ENCODE measurements at regions not wholly inside any gene's neighbourhood (a gene's known extent, or its start where the extent isn't known, plus 50 kb on each side); places are given as distances from the start of the nearest gene placed in this dataset.

- no peaks in the 10 kb centered on the region for H3K27me3 ChIP-seq (ENCODE audit: insufficient read depth, low read length)
- no peak overlapping the region for H3K27ac ChIP-seq (ENCODE audit: low read length)
- H3K9me3 ChIP-seq (ENCODE audit: insufficient read depth, low read depth, low read length), result peaks cover 8% of the 10 kb centered on the region
- no peak overlapping the region for H3K9ac ChIP-seq (ENCODE audit: low read depth, low read length)
- H3K4me1 ChIP-seq (ENCODE audit: insufficient read depth, low read length), result no peaks in the 10 kb centered on the region
- no peak overlapping the region for H3K4me3 ChIP-seq (ENCODE audit: low read length)
- H3K36me3 ChIP-seq (ENCODE audit: insufficient read depth, low read depth, low read length), result no peaks in the 10 kb centered on the region
These were observed 320.5 kb downstream of the AASDHPPT start for GRCh38 chr11:106397787-106398501.

- Histone ChIP-seq H3K36me3 (ENCODE audit: insufficient read depth, low read depth, low read length) (no peaks in the 10 kb centered on the region), H3K4me3 (ENCODE audit: low read length) (no peak overlapping the region), H3K27ac (ENCODE audit: low read length) (no peak overlapping the region), H3K27me3 (ENCODE audit: insufficient read depth, low read length) (no peaks in the 10 kb centered on the region), H3K9me3 (ENCODE audit: insufficient read depth, low read depth, low read length) (peaks cover 8% of the 10 kb centered on the region), H3K9ac (ENCODE audit: low read depth, low read length) (no peak overlapping the region), H3K4me1 (ENCODE audit: insufficient read depth, low read length) (no peaks in the 10 kb centered on the region)
These were observed 321.1 kb downstream of the AASDHPPT start for GRCh38 chr11:106398502-106399075.

- Histone ChIP-seq H3K27ac (ENCODE audit: low read length) (no peak overlapping the region), H3K9me3 (ENCODE audit: insufficient read depth, low read depth, low read length) (peaks cover 8% of the 10 kb centered on the region), H3K36me3 (ENCODE audit: insufficient read depth, low read depth, low read length) (no peaks in the 10 kb centered on the region), H3K9ac (ENCODE audit: low read depth, low read length) (no peak overlapping the region), H3K4me3 (ENCODE audit: low read length) (no peak overlapping the region), H3K27me3 (ENCODE audit: insufficient read depth, low read length) (no peaks in the 10 kb centered on the region), H3K4me1 (ENCODE audit: insufficient read depth, low read length) (no peaks in the 10 kb centered on the region)
These were observed 321.6 kb downstream of the AASDHPPT start for GRCh38 chr11:106399076-106399511.

GRCh38 chr11:106399624-106400023 is 322.2 kb downstream of the AASDHPPT start:
- Histone ChIP-seq H3K27me3 (ENCODE audit: insufficient read depth, low read length) (no peaks in the 10 kb centered on the region), H3K4me3 (ENCODE audit: low read length) (no peak overlapping the region), H3K9me3 (ENCODE audit: insufficient read depth, low read depth, low read length) (peaks cover 8% of the 10 kb centered on the region), H3K4me1 (ENCODE audit: insufficient read depth, low read length) (no peaks in the 10 kb centered on the region), H3K9ac (ENCODE audit: low read depth, low read length) (no peak overlapping the region), H3K27ac (ENCODE audit: low read length) (no peak overlapping the region), H3K36me3 (ENCODE audit: insufficient read depth, low read depth, low read length) (no peaks in the 10 kb centered on the region)

GRCh38 chr11:106400949-106401570 is 323.6 kb downstream of the AASDHPPT start:
- H3K27ac ChIP-seq (ENCODE audit: low read length), result no peak overlapping the region

GRCh38 chr11:106403751-106404150 is 326.3 kb downstream of the AASDHPPT start:
- H3K9ac ChIP-seq (ENCODE audit: low read depth, low read length), result no peak overlapping the region
- no peaks in the 10 kb centered on the region for H3K36me3 ChIP-seq (ENCODE audit: insufficient read depth, low read depth, low read length)
- H3K4me3 ChIP-seq (ENCODE audit: low read length), result no peak overlapping the region
- H3K27me3 ChIP-seq (ENCODE audit: insufficient read depth, low read length), result no peaks in the 10 kb centered on the region
- H3K9me3 ChIP-seq (ENCODE audit: insufficient read depth, low read depth, low read length), result no peaks in the 10 kb centered on the region
- no peak overlapping the region for H3K27ac ChIP-seq (ENCODE audit: low read length)
- H3K4me1 ChIP-seq (ENCODE audit: insufficient read depth, low read length), result no peaks in the 10 kb centered on the region

More at GRCh38 chr11:106400949-106401570, 323.6 kb downstream of the AASDHPPT start:
- no peak overlapping the region for H3K9ac ChIP-seq (ENCODE audit: low read depth, low read length)
- H3K36me3 ChIP-seq (ENCODE audit: insufficient read depth, low read depth, low read length), result no peaks in the 10 kb centered on the region
- H3K27me3 ChIP-seq (ENCODE audit: insufficient read depth, low read length), result no peaks in the 10 kb centered on the region
- H3K9me3 ChIP-seq (ENCODE audit: insufficient read depth, low read depth, low read length), result peaks cover 7% of the 10 kb centered on the region; the same call in 1 of the 2 replicates
- no peaks in the 10 kb centered on the region for H3K4me1 ChIP-seq (ENCODE audit: insufficient read depth, low read length)
- no peak overlapping the region for H3K4me3 ChIP-seq (ENCODE audit: low read length)

GRCh38 chr11:106409222-106409621 is 331.8 kb downstream of the AASDHPPT start:
- Histone ChIP-seq H3K4me1 (ENCODE audit: insufficient read depth, low read length) (no peaks in the 10 kb centered on the region), H3K27me3 (ENCODE audit: insufficient read depth, low read length) (no peaks in the 10 kb centered on the region), H3K36me3 (ENCODE audit: insufficient read depth, low read depth, low read length) (no peaks in the 10 kb centered on the region), H3K9me3 (ENCODE audit: insufficient read depth, low read depth, low read length) (no peaks in the 10 kb centered on the region), H3K27ac (ENCODE audit: low read length) (no peak overlapping the region), H3K4me3 (ENCODE audit: low read length) (no peak overlapping the region), H3K9ac (ENCODE audit: low read depth, low read length) (no peak overlapping the region)

- Histone ChIP-seq H3K9ac (ENCODE audit: low read depth, low read length) (no peak overlapping the region), H3K4me1 (ENCODE audit: insufficient read depth, low read length) (no peaks in the 10 kb centered on the region), H3K4me3 (ENCODE audit: low read length) (no peak overlapping the region), H3K27me3 (ENCODE audit: insufficient read depth, low read length) (no peaks in the 10 kb centered on the region), H3K9me3 (ENCODE audit: insufficient read depth, low read depth, low read length) (no peaks in the 10 kb centered on the region), H3K27ac (ENCODE audit: low read length) (no peak overlapping the region), H3K36me3 (ENCODE audit: insufficient read depth, low read depth, low read length) (no peaks in the 10 kb centered on the region)
These were observed 332.2 kb downstream of the AASDHPPT start for GRCh38 chr11:106409671-106410070.

- no peaks in the 10 kb centered on the region for H3K4me1 ChIP-seq (ENCODE audit: insufficient read depth, low read length)
- no peaks in the 10 kb centered on the region for H3K9me3 ChIP-seq (ENCODE audit: insufficient read depth, low read depth, low read length)
- no peaks in the 10 kb centered on the region for H3K27me3 ChIP-seq (ENCODE audit: insufficient read depth, low read length)
- H3K9ac ChIP-seq (ENCODE audit: low read depth, low read length), result no peak overlapping the region
- no peaks in the 10 kb centered on the region for H3K36me3 ChIP-seq (ENCODE audit: insufficient read depth, low read depth, low read length)
- H3K27ac ChIP-seq (ENCODE audit: low read length), result no peak overlapping the region
- H3K4me3 ChIP-seq (ENCODE audit: low read length), result no peak overlapping the region
These were observed 333.4 kb downstream of the AASDHPPT start for GRCh38 chr11:106410902-106411301.

GRCh38 chr11:106413222-106413621 is 335.8 kb downstream of the AASDHPPT start:
- H3K4me3 ChIP-seq (ENCODE audit: low read length), result no peak overlapping the region
- H3K9me3 ChIP-seq (ENCODE audit: insufficient read depth, low read depth, low read length), result no peaks in the 10 kb centered on the region
- no peaks in the 10 kb centered on the region for H3K36me3 ChIP-seq (ENCODE audit: insufficient read depth, low read depth, low read length)
- H3K9ac ChIP-seq (ENCODE audit: low read depth, low read length), result no peak overlapping the region
- H3K4me1 ChIP-seq (ENCODE audit: insufficient read depth, low read length), result no peaks in the 10 kb centered on the region
- H3K27ac ChIP-seq (ENCODE audit: low read length), result no peak overlapping the region
- H3K27me3 ChIP-seq (ENCODE audit: insufficient read depth, low read length), result no peaks in the 10 kb centered on the region

GRCh38 chr11:106415510-106415909 is 338.0 kb downstream of the AASDHPPT start:
- no peaks in the 10 kb centered on the region for H3K9me3 ChIP-seq (ENCODE audit: insufficient read depth, low read depth, low read length)
- H3K27me3 ChIP-seq (ENCODE audit: insufficient read depth, low read length), result no peaks in the 10 kb centered on the region
- H3K4me1 ChIP-seq (ENCODE audit: insufficient read depth, low read length), result no peaks in the 10 kb centered on the region
- no peak overlapping the region for H3K27ac ChIP-seq (ENCODE audit: low read length)
- H3K36me3 ChIP-seq (ENCODE audit: insufficient read depth, low read depth, low read length), result no peaks in the 10 kb centered on the region
- H3K4me3 ChIP-seq (ENCODE audit: low read length), result no peak overlapping the region
- no peak overlapping the region for H3K9ac ChIP-seq (ENCODE audit: low read depth, low read length)

- H3K27ac ChIP-seq (ENCODE audit: low read length), result no peak overlapping the region
- H3K9me3 ChIP-seq (ENCODE audit: insufficient read depth, low read depth, low read length), result no peaks in the 10 kb centered on the region
- no peaks in the 10 kb centered on the region for H3K36me3 ChIP-seq (ENCODE audit: insufficient read depth, low read depth, low read length)
- H3K4me1 ChIP-seq (ENCODE audit: insufficient read depth, low read length), result no peaks in the 10 kb centered on the region
- no peak overlapping the region for H3K9ac ChIP-seq (ENCODE audit: low read depth, low read length)
- no peaks in the 10 kb centered on the region for H3K27me3 ChIP-seq (ENCODE audit: insufficient read depth, low read length)
- no peak overlapping the region for H3K4me3 ChIP-seq (ENCODE audit: low read length)
These were observed 341.3 kb downstream of the AASDHPPT start for GRCh38 chr11:106418791-106419190.

Measured in iPS-20b (cell line).